OCI-LY7 (cell line): ENCODE measurements at regions not wholly inside any gene's neighbourhood (a gene's known extent, or its start where the extent isn't known, plus 50 kb on each side); places are given as distances from the start of the nearest gene placed in this dataset.

Experiments used
- BruUV-seq: library from RNA; stranded (reverse); fragments of 400-500 nt; replicated peaks from 2 replicates; lab custom pipeline; 2021; lab: Mats Ljungman, UMichigan
- CTCF ChIA-PET: fragments of 300-600 bp; sonication (Branson Sonifier 250); formaldehyde crosslinking; loops from one replicate; lab custom pipeline; 2022; ENCODE audit warnings: antibody characterized with exemption; ENCODE audit not compliant: unreplicated experiment; lab: Charles Lee
- POLR2A ChIA-PET: fragments of 300-600 bp; sonication (Branson Sonifier 250); formaldehyde crosslinking; loops from one replicate; lab custom pipeline; 2022; ENCODE audit warnings: antibody characterized with exemption; lab: Charles Lee
- DNase-seq: peaks from one replicate; pipeline ENCODE4 v3.0.0-alpha.2; 2015; ENCODE audit warnings: low spot score
- H2AFZ ChIP-seq: fragments of 200-600 bp; sonication (generic), shearing (Covaris generic); 2 replicates; pipeline ENCODE4 v1.6.1; 2014; ENCODE audit warnings: mild to moderate bottlenecking, antibody characterized with exemption, low read length, moderate library complexity
- H3K27ac ChIP-seq: fragments of 200-600 bp; sonication (generic); 2 replicates; pipeline ENCODE4 v1.5.1; 2014; ENCODE audit warnings: mixed run types, low read depth, mild to moderate bottlenecking, moderate library complexity, low read length, inconsistent platforms; ENCODE audit not compliant: poor library complexity, severe bottlenecking
- H3K36me3 ChIP-seq: fragments of 200-600 bp; sonication (generic); 2 replicates; pipeline ENCODE4 v1.6.1; 2014; ENCODE audit warnings: mild to moderate bottlenecking, antibody characterized with exemption, low read length, moderate library complexity, mixed read lengths; ENCODE audit not compliant: insufficient read depth
- H3K4me1 ChIP-seq: fragments of 200-600 bp; sonication (generic); 2 replicates; pipeline ENCODE4 v1.5.1; 2014; ENCODE audit warnings: mild to moderate bottlenecking, low read length; ENCODE audit not compliant: insufficient read depth, poor library complexity, severe bottlenecking
- H3K4me2 ChIP-seq: fragments of 200-600 bp; sonication (generic); 2 replicates; pipeline ENCODE4 v1.6.1; 2014; ENCODE audit warnings: mild to moderate bottlenecking, low read length
- H3K4me3 ChIP-seq: fragments of 200-600 bp; sonication (generic); 2 replicates; pipeline ENCODE4 v1.5.1; 2014; ENCODE audit warnings: mild to moderate bottlenecking, low read depth, low read length; ENCODE audit not compliant: poor library complexity, severe bottlenecking
- H3K79me2 ChIP-seq: fragments of 200-600 bp; sonication (generic); 2 replicates; pipeline ENCODE4 v1.6.1; 2016; ENCODE audit warnings: low read depth, mild to moderate bottlenecking, low read length, moderate library complexity, mixed read lengths; ENCODE audit not compliant: insufficient read depth
- H3K9me2 ChIP-seq: fragments of 200-600 bp; sonication (generic); 2 replicates; pipeline ENCODE4 v1.6.1; 2016; ENCODE audit warnings: mild to moderate bottlenecking, low read length, mixed read lengths; ENCODE audit not compliant: insufficient read depth
- H3K9me3 ChIP-seq: fragments of 200-600 bp; sonication (generic); 2 replicates; pipeline ENCODE4 v1.6.1; 2014; ENCODE audit warnings: mild to moderate bottlenecking, mixed run types, low read length, mixed read lengths
- H4K20me1 ChIP-seq: fragments of 200-600 bp; sonication (generic); 2 replicates; pipeline ENCODE4 v1.6.1; 2014; ENCODE audit warnings: mild to moderate bottlenecking, antibody characterized with exemption, low read length, moderate library complexity, mixed read lengths; ENCODE audit not compliant: insufficient read depth
- EZH2phosphoT487 ChIP-seq: fragments of 200-600 bp; sonication (generic); IDR thresholded peaks from 2 replicates; pipeline ENCODE4 v1.6.1; 2018; ENCODE audit warnings: low read depth, borderline replicate concordance, mild to moderate bottlenecking, mixed run types, antibody characterized with exemption, low read length, moderate library complexity, mixed read lengths
- intact Hi-C: fragments of 100-400 bp; cut with micrococcal nuclease; formaldehyde crosslinking; loops from one replicate; pipeline ENCODE4 v1.10.0; 2022; ENCODE audit not compliant: unreplicated experiment
- TF ChIP-seq, protein P1 (sequence below): fragments of 200-600 bp; sonication (generic); conservative IDR thresholded peaks from 2 replicates; pipeline ENCODE4 v1.5.1; 2014; ENCODE audit warnings: mild to moderate bottlenecking, antibody characterized with exemption, low read length, moderate library complexity, mixed read lengths

DNA sequence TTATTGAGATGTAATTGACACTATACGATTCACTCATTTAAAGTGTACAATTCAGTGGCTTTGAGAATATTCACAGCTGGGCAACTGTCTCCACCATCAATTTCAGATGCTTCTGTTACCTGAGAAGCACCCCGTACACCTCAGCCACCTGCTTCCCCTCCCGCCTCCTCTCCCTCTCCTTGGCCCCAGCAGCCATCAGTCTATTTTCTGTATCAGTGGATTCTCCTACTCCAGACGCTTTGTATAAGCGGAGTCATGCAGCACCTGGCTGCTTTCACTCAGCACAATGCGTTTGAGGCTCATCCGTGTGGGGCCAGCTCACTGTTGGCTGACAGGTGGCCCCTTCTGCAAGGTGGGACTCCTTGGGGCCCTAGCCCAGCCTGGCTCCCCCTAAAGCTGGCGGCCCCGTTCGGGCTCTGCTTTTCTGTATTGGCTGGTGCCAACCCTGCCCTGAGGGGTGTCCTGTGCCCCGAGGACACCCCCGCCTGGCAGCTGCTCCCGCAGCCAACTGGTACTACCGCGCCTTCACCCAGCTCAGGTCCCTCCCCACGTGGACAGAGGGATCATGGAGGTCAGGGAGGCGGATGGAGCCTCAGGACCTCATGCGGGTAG lies 124.4 kb upstream of the COL5A1 start:
- DNase-seq: no peak
- H3K79me2 ChIP-seq: no peaks in the 10 kb centered on the region
- H3K27ac ChIP-seq: no peak overlapping the region
- CTCF ChIA-PET: no interaction called here
- H3K4me3 ChIP-seq: no peak overlapping the region
- no peak overlapping the region for H3K4me2 ChIP-seq
- no TSS peak for BruUV-seq
- no peak for TF ChIP-seq EZH2phosphoT487
- TF ChIP-seq, protein P1, sequence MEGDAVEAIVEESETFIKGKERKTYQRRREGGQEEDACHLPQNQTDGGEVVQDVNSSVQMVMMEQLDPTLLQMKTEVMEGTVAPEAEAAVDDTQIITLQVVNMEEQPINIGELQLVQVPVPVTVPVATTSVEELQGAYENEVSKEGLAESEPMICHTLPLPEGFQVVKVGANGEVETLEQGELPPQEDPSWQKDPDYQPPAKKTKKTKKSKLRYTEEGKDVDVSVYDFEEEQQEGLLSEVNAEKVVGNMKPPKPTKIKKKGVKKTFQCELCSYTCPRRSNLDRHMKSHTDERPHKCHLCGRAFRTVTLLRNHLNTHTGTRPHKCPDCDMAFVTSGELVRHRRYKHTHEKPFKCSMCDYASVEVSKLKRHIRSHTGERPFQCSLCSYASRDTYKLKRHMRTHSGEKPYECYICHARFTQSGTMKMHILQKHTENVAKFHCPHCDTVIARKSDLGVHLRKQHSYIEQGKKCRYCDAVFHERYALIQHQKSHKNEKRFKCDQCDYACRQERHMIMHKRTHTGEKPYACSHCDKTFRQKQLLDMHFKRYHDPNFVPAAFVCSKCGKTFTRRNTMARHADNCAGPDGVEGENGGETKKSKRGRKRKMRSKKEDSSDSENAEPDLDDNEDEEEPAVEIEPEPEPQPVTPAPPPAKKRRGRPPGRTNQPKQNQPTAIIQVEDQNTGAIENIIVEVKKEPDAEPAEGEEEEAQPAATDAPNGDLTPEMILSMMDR: no peak
- H3K9me2 ChIP-seq: no peaks in the 10 kb centered on the region
- intact Hi-C loops: no loop called here
- H3K9me3 ChIP-seq: no peaks in the 10 kb centered on the region
- no peaks in the 10 kb centered on the region for H3K36me3 ChIP-seq
- no peak overlapping the region for H2AFZ ChIP-seq
- no peaks in the 10 kb centered on the region for H4K20me1 ChIP-seq
- POLR2A ChIA-PET: no interaction called here
- H3K4me1 ChIP-seq: no peaks in the 10 kb centered on the region

DNA sequence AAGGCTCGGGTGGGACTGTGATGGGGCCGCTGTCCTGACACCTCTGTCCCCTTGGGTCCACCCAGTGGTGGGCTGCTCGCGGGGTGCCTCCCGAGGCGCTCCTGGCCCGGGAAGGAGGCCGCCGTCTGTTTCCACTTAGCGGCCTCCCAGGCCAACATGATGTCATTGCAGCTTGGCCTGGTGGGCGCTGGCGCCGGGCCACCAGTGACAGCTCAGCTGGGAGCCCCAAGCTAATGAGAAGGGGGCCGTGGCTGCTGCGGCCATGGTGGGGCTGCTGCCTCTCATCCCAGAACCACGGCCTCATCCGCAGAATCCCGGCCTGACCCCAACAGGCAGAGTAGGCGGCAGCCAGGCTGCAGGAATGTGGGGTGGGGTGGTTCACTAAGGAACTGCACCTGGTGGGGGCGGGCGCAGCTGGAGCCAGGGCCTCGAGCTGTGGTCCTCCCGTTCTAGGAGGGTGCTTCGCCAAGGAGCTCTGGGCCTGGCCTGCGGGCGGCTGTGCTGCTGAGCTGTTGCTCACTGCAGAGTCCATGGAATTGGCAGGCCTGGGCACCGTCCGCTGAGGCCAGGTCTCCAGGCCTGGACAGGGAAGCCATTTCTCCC lies 123.5 kb upstream of the COL5A1 start:
- CTCF ChIA-PET: no interaction called here
- Histone ChIP-seq H3K4me3 (no peak overlapping the region), H3K4me1 (no peaks in the 10 kb centered on the region), H3K27ac (no peak overlapping the region), H2AFZ (no peak overlapping the region), H3K9me3 (no peaks in the 10 kb centered on the region), H3K36me3 (no peaks in the 10 kb centered on the region), H4K20me1 (no peaks in the 10 kb centered on the region), H3K9me2 (no peaks in the 10 kb centered on the region), H3K79me2 (no peaks in the 10 kb centered on the region), H3K4me2 (no peak overlapping the region)
- intact Hi-C loops: no loop called here
- DNase-seq: no peak
- POLR2A ChIA-PET: no interaction called here
- no peak for TF ChIP-seq EZH2phosphoT487
- TF ChIP-seq, protein P1: no peak
- BruUV-seq: no TSS peak

DNA sequence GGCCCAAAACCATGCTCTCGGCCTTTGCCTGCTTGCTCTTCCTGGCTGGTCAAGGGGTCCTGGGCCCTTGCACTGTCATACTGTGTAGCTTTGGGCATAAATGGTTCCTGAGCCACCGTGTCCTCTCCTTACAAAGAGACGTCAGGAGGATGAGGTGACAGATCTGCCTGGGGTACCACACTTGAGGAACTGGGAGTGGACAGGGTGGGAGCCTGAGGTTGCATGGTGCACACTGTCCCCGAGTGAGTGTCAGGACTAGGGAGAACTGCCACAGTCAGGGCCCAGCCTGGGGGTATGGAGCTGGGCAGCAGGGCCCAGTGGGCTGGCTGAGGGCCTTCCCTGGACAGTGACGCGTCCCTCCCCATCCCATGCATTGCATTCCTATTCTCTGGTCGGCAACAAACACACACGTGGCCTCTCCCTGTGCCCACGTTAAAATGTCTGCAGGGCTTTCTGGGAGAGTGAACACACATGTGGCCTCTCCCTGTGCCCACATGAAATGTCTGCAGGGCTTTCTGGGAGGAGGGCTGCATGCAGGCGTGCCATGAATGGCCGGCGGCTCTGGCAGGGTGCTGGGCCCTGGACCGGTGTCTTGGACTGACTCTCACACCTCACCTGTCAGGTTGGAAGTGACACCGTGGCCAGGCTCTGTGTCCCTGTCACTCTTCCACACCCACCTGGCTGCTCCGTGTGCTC lies 122.1 kb upstream of the COL5A1 start:
- Histone ChIP-seq H3K4me2 (no peak overlapping the region), H4K20me1 (no peaks in the 10 kb centered on the region), H3K4me1 (no peaks in the 10 kb centered on the region), H3K27ac (no peak overlapping the region), H3K79me2 (no peaks in the 10 kb centered on the region), H3K4me3 (no peak overlapping the region), H3K9me2 (no peaks in the 10 kb centered on the region), H3K36me3 (no peaks in the 10 kb centered on the region), H2AFZ (no peak overlapping the region), H3K9me3 (no peaks in the 10 kb centered on the region)
- no TSS peak for BruUV-seq
- intact Hi-C loops: no loop called here
- TF ChIP-seq, protein P1: no peak
- TF ChIP-seq EZH2phosphoT487: no peak
- no peak for DNase-seq
- POLR2A ChIA-PET: no interaction called here
- CTCF ChIA-PET: no interaction called here
